ENCODE measurements at regions not wholly inside any gene's neighbourhood (a gene's known extent, or its start where the extent isn't known, plus 50 kb on each side); places are given as distances from the start of the nearest gene placed in this dataset.
"Not testable (repeated sequence)": the region's sequence is repeated elsewhere in the genome, so short reads cannot be mapped to it uniquely, and the experiment has no call there.

DNA sequence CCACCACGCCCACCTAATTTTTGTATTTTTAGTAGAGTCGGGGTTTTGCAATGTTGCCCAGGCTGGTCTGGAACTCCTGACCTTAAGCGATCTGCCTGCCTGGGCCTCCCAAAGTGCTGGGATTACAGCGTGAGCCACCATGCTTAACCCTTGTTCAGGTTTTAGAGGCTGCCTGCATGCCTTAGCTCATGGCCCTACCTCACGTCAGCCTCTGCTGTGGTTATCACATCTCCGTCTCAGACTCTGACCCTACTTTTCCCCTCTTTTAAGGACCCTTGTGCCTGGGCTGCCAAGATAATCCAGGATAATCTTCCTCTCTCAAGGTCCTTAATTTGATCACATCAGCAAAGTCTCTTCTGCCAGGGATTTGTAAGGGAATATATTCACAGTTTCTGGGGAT is 98.2 kb upstream of the PMAIP1 start:
- TF ChIP-seq, protein P1, sequence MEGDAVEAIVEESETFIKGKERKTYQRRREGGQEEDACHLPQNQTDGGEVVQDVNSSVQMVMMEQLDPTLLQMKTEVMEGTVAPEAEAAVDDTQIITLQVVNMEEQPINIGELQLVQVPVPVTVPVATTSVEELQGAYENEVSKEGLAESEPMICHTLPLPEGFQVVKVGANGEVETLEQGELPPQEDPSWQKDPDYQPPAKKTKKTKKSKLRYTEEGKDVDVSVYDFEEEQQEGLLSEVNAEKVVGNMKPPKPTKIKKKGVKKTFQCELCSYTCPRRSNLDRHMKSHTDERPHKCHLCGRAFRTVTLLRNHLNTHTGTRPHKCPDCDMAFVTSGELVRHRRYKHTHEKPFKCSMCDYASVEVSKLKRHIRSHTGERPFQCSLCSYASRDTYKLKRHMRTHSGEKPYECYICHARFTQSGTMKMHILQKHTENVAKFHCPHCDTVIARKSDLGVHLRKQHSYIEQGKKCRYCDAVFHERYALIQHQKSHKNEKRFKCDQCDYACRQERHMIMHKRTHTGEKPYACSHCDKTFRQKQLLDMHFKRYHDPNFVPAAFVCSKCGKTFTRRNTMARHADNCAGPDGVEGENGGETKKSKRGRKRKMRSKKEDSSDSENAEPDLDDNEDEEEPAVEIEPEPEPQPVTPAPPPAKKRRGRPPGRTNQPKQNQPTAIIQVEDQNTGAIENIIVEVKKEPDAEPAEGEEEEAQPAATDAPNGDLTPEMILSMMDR (IDR thresholded peaks at IDR 0.05; ENCODE audit: borderline replicate concordance, insufficient read depth, low read depth, low read length): no peak
- H3K4me3 ChIP-seq (ENCODE audit: low read depth, low read length): no peak overlapping the region

- TF ChIP-seq, protein P1 (IDR thresholded peaks at IDR 0.05; ENCODE audit: borderline replicate concordance, insufficient read depth, low read depth, low read length): no peak
- H3K4me3 ChIP-seq (ENCODE audit: low read depth, low read length): no peak overlapping the region
Observed at GRCh38 chr18:59800897-59801296, 98.9 kb upstream of the PMAIP1 start.

GRCh38 chr18:59799383-59800015 is 100.3 kb upstream of the PMAIP1 start:
- TF ChIP-seq, protein P1 (IDR thresholded peaks at IDR 0.05; ENCODE audit: borderline replicate concordance, insufficient read depth, low read depth, low read length): no peak
- H3K4me3 ChIP-seq (ENCODE audit: low read depth, low read length): no peak overlapping the region

DNA sequence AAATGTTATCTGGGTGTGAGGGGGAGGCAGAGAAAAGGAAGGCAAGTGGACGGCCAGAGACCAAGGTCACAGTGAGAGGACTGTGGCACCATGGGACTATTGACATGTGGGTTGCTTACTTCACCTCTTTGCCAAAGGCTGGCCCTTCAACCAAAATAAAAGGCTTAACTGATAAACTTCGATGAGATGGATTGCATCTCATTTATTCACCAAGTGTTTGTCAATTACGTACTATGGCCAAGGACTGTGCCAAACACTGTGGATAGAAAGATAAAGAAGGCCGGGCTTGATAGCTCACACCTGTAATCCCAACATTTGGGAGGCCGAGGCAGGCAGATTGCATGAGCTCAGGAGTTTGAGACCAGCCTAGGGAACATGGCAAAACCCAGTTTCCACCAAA is 98.7 kb upstream of the CCBE1 start:
- no peak overlapping the region for H3K4me3 ChIP-seq (ENCODE audit: low read depth, low read length)
- TF ChIP-seq, protein P1 (IDR thresholded peaks at IDR 0.05; ENCODE audit: borderline replicate concordance, insufficient read depth, low read depth, low read length): no peak

DNA sequence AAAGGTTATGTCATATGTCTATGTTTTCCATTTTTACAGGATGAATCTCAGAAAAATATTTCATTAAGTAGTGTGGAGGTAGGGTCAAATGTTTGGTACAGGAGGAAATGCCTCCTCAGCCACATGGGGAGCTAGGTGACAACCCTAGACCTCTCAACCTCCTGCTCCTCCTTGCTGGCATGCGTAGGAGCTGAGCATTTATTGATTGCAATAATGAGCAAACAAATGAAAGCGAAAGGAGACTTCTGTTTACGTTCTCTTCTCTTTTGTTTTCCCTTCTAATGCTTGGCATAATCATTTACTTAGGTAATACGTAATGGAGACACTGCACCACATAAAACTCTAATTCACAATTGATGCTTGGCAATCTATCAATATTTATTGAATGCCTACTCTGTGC is 95.1 kb upstream of the CCBE1 start:
- TF ChIP-seq, protein P1 (IDR thresholded peaks at IDR 0.05; ENCODE audit: borderline replicate concordance, insufficient read depth, low read depth, low read length): no peak
- no peak overlapping the region for H3K4me3 ChIP-seq (ENCODE audit: low read depth, low read length)

DNA sequence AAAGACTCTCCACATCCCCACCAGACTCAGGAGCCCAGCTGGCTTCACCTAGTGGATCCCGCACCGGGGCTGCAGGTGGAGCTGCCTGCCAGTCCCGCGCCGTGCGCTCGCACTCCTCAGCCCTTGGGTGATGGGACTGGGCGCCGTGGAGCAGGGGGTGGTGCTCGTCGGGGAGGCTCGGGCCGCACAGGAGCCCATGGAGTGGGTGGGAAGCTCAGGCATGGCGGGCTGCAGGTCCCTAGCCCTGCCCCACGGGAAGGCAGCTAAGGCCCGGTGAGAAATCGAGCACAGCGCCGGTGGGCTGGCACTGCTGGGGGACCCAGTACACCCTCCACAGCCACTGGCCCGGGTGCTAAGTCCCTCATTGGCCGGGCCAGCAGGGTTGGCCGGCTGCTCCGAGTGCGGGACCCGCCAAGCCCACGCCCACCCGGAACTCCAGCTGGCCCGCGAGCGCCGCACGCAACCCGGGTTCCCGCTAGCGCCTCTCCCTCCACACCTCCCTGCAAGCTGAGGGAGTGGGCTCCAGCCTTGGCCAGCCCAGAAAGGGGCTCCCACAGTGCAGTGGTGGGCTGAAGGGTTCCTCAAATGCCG is 93.2 kb upstream of the CCBE1 start:
- H3K4me3 ChIP-seq (ENCODE audit: low read depth, low read length): not testable (repeated sequence)

DNA sequence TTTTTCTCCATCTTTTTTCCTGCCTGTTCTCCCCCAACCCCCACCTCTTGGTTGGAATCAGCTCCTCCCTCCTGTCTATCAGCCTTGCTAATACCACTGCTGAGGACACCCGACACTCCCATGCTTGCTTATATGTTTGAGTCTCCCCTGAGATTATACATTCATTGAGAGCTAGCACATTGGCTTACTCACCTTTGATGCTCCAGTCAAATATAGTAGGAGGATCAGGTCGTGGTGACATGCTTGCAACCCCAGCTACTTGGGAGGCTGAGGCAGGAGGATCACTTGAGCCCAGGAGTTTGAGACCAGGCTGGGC is 91.5 kb upstream of the CCBE1 start:
- H3K4me3 ChIP-seq (ENCODE audit: low read depth, low read length): no peak overlapping the region
- TF ChIP-seq, protein P1 (IDR thresholded peaks at IDR 0.05; ENCODE audit: borderline replicate concordance, insufficient read depth, low read depth, low read length): no peak

All from GM12875 (cell line).